Breast epithelium (tissue), 3 donors: ENCODE measurements at regions not wholly inside any gene's neighbourhood (a gene's known extent, or its start where the extent isn't known, plus 50 kb on each side); places are given as distances from the start of the nearest gene placed in this dataset.

Experiments
- POLR2A ChIP-seq: fragments of 450-650 bp; IDR thresholded peaks from one replicate; pipeline ENCODE4 v1.6.1; 2016; ENCODE audit warnings: antibody characterized with exemption, mild to moderate bottlenecking, moderate library complexity
- TF ChIP-seq, protein P1 (sequence below), 3 donors: fragments of 450-650 bp; IDR thresholded peaks; one replicate each; pipeline ENCODE4 v1.5.1; 2016 to 2017; ENCODE audit warnings: antibody characterized with exemption in 3 of 3, mild to moderate bottlenecking in 3 of 3, moderate library complexity in 3 of 3

DNA sequence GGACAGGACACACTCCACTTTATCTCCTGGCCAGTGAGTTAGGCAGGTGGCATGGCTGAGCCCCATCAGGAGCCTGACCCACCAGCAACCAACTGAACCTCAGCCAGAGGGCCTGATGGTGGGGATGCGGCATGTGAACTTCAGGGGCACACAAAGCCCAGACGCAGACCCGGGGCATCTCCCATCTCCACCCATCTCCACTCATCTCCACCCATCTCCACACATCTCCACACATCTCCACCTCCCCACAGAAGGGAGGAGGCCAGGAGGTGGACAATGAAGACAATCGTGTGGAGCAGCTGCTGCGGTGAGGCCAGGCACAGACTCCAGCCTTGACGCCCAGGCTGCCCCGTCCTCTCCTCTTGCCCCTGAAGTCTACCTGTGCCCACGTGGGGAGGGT, 340.8 kb downstream of the CTTN start:
- TF ChIP-seq POLR2A: no peak
- TF ChIP-seq, protein P1, sequence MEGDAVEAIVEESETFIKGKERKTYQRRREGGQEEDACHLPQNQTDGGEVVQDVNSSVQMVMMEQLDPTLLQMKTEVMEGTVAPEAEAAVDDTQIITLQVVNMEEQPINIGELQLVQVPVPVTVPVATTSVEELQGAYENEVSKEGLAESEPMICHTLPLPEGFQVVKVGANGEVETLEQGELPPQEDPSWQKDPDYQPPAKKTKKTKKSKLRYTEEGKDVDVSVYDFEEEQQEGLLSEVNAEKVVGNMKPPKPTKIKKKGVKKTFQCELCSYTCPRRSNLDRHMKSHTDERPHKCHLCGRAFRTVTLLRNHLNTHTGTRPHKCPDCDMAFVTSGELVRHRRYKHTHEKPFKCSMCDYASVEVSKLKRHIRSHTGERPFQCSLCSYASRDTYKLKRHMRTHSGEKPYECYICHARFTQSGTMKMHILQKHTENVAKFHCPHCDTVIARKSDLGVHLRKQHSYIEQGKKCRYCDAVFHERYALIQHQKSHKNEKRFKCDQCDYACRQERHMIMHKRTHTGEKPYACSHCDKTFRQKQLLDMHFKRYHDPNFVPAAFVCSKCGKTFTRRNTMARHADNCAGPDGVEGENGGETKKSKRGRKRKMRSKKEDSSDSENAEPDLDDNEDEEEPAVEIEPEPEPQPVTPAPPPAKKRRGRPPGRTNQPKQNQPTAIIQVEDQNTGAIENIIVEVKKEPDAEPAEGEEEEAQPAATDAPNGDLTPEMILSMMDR (IDR thresholded peaks at IDR 0.05): no peak
